ENCODE measurements at regions not wholly inside any gene's neighbourhood (a gene's known extent, or its start where the extent isn't known, plus 50 kb on each side); places are given as distances from the start of the nearest gene placed in this dataset.

- no peak overlapping the region for H3K4me3 ChIP-seq (ENCODE audit: low read depth, low read length)
- TF ChIP-seq CTCF (IDR thresholded peaks at IDR 0.05; ENCODE audit: insufficient read depth in 1 of 2, low read depth in 1 of 2, low read length in 1 of 2, severe bottlenecking in 1 of 2, unreplicated experiment in 1 of 2): no peak
- Mint-ChIP-seq H3K4me3 (ENCODE audit: unreplicated experiment) (no peak overlapping the region), H3K4me1 (ENCODE audit: low read depth, unreplicated experiment) (no peaks in the 10 kb centered on the region), H3K27me3 (ENCODE audit: insufficient read depth, unreplicated experiment) (peaks cover 22% of the 10 kb centered on the region), H3K36me3 (ENCODE audit: insufficient read depth, unreplicated experiment) (no peaks in the 10 kb centered on the region), H3K9me3 (ENCODE audit: unreplicated experiment) (no peaks in the 10 kb centered on the region), H3K27ac (ENCODE audit: unreplicated experiment) (no peak overlapping the region)
- no peak for DNase-seq
- no TSS peak for BruUV-seq (replicated peaks)
- POLR2A ChIA-PET: no interaction called here
- no peaks in the 10 kb centered on the region for H3K36me3 ChIP-seq (ENCODE audit: control insufficient read depth, insufficient read depth, low read length)
- no peaks in the 10 kb centered on the region for H3K4me1 ChIP-seq
- intact Hi-C loops (cut with micrococcal nuclease; ENCODE audit: unreplicated experiment): no loop called here
- H3K27me3 ChIP-seq (replicated peaks; ENCODE audit: control insufficient read depth, insufficient read depth, low read length): no peaks in the 10 kb centered on the region; the same call in 1 of the 2 replicates
- CTCF ChIA-PET: no interaction called here
- no peaks in the 10 kb centered on the region for H3K9me3 ChIP-seq
Observed at GRCh38 chr22:22737590-22737989, 93.2 kb downstream of the GGTLC2 start.

- no peaks in the 10 kb centered on the region for H3K36me3 Mint-ChIP-seq (ENCODE audit: insufficient read depth, unreplicated experiment)
- no peak overlapping the region for H3K27ac Mint-ChIP-seq (ENCODE audit: unreplicated experiment)
- no peak for DNase-seq
- peaks cover 26% of the 10 kb centered on the region for H3K27me3 Mint-ChIP-seq (ENCODE audit: insufficient read depth, unreplicated experiment)
- H3K4me1 ChIP-seq: no peaks in the 10 kb centered on the region
- H3K4me1 Mint-ChIP-seq (ENCODE audit: low read depth, unreplicated experiment): no peaks in the 10 kb centered on the region
- intact Hi-C loops (cut with micrococcal nuclease; ENCODE audit: unreplicated experiment): no loop called here
- no peaks in the 10 kb centered on the region for H3K9me3 ChIP-seq
- H3K4me3 ChIP-seq (ENCODE audit: low read depth, low read length): no peak overlapping the region
- no peaks in the 10 kb centered on the region for H3K9me3 Mint-ChIP-seq (ENCODE audit: unreplicated experiment)
- no peaks in the 10 kb centered on the region; the same call in 1 of the 2 replicates for H3K27me3 ChIP-seq (replicated peaks; ENCODE audit: control insufficient read depth, insufficient read depth, low read length)
- CTCF ChIA-PET: interaction anchor here (0.6 kb wide), 1 partner anchor 10 kb away, joined by 4 read pairs; no protein-coding TSS in a partner anchor
- no peaks in the 10 kb centered on the region for H3K36me3 ChIP-seq (ENCODE audit: control insufficient read depth, insufficient read depth, low read length)
- no peak for TF ChIP-seq CTCF (IDR thresholded peaks at IDR 0.05; ENCODE audit: insufficient read depth in 1 of 2, low read depth in 1 of 2, low read length in 1 of 2, severe bottlenecking in 1 of 2, unreplicated experiment in 1 of 2)
- BruUV-seq (replicated peaks): no TSS peak
- no peak overlapping the region for H3K4me3 Mint-ChIP-seq (ENCODE audit: unreplicated experiment)
- POLR2A ChIA-PET: no interaction called here
Observed at GRCh38 chr22:22738959-22739585, 94.7 kb downstream of the GGTLC2 start.

GRCh38 chr22:22740560-22741276, 96.3 kb downstream of the GGTLC2 start:
- Mint-ChIP-seq H3K27ac (ENCODE audit: unreplicated experiment) (no peak overlapping the region), H3K9me3 (ENCODE audit: unreplicated experiment) (no peaks in the 10 kb centered on the region), H3K27me3 (ENCODE audit: insufficient read depth, unreplicated experiment) (peaks cover 26% of the 10 kb centered on the region), H3K4me3 (ENCODE audit: unreplicated experiment) (no peak overlapping the region), H3K4me1 (ENCODE audit: low read depth, unreplicated experiment) (no peaks in the 10 kb centered on the region), H3K36me3 (ENCODE audit: insufficient read depth, unreplicated experiment) (no peaks in the 10 kb centered on the region)
- no peak for DNase-seq
- no peaks in the 10 kb centered on the region for H3K9me3 ChIP-seq
- POLR2A ChIA-PET: no interaction called here
- intact Hi-C loops (cut with micrococcal nuclease; ENCODE audit: unreplicated experiment): no loop called here
- no peak overlapping the region for H3K4me3 ChIP-seq (ENCODE audit: low read depth, low read length)
- BruUV-seq (replicated peaks): no TSS peak
- no peak for TF ChIP-seq CTCF (IDR thresholded peaks at IDR 0.05; ENCODE audit: insufficient read depth in 1 of 2, low read depth in 1 of 2, low read length in 1 of 2, severe bottlenecking in 1 of 2, unreplicated experiment in 1 of 2)
- H3K4me1 ChIP-seq: no peaks in the 10 kb centered on the region
- CTCF ChIA-PET: no interaction called here
- no peaks in the 10 kb centered on the region; the same call in none of the 2 replicates for H3K27me3 ChIP-seq (replicated peaks; ENCODE audit: control insufficient read depth, insufficient read depth, low read length)
- H3K36me3 ChIP-seq (ENCODE audit: control insufficient read depth, insufficient read depth, low read length): no peaks in the 10 kb centered on the region

Data from Caco-2 (cell line).